GM18870 (cell line): ENCODE measurements at regions not wholly inside any gene's neighbourhood (a gene's known extent, or its start where the extent isn't known, plus 50 kb on each side); places are given as distances from the start of the nearest gene placed in this dataset.

Experiments
- ATAC-seq: cut with Tn5 transposase; IDR thresholded peaks from one replicate; pipeline ENCODE4 v1.9.1; 2021; ENCODE audit warnings: moderate library complexity; ENCODE audit not compliant: unreplicated experiment

- no peak for ATAC-seq
Observed at GRCh38 chr6:90643381-90643780, 56.5 kb upstream of the MAP3K7 start.

- ATAC-seq, result no peak
Observed at GRCh38 chr6:90637320-90637719, 50.4 kb upstream of the MAP3K7 start.
